ENCODE measurements at regions not wholly inside any gene's neighbourhood (a gene's known extent, or its start where the extent isn't known, plus 50 kb on each side); places are given as distances from the start of the nearest gene placed in this dataset.

- DNase-seq, result no peak
These were observed 78.6 kb downstream of the ZIC5 start for GRCh38 chr13:99892866-99893504.

GRCh38 chr13:99892196-99892613 is 79.4 kb downstream of the ZIC5 start:
- DNase-seq, result no peak

DNA sequence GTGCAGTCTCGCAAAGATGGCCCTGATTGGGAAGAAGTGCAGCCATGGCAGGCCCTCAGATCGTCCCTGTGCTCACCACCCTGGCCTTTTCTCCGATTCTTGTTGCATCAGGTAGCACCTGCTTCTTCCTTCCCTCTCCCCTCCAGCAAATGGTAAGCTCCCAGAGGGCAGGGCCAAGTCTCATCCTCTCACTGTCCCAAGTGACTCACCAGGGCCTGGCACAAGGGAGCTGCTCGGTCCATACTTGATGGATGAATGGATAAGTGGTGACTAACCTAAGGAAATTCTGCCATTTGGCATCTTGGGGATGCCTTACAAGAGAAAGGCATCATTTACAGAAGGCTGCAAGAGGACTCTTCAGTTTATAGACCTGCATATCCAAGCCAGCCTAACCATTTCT is 84.9 kb downstream of the ZIC5 start:
- DNase-seq, result no peak

DNA sequence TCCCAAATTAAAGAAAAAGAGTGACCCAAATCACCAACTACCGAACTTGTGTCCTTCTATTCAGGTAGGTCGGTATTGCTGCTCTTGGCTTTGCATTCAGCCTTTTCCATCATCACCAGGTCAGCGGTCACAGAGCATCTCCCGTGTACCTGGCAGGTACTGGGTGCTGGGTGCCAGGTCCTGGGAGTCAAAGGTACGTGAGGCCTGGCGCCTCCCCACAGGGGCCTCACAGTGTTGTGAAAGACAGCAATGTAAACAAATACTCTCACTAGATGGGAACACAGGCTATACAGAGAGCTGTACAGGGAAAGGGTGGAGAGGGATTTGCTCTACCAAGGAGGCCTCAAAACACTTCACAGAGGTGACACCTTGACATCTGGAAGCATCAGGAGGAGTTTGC is 86.7 kb downstream of the ZIC5 start:
- no peak for DNase-seq

DNA sequence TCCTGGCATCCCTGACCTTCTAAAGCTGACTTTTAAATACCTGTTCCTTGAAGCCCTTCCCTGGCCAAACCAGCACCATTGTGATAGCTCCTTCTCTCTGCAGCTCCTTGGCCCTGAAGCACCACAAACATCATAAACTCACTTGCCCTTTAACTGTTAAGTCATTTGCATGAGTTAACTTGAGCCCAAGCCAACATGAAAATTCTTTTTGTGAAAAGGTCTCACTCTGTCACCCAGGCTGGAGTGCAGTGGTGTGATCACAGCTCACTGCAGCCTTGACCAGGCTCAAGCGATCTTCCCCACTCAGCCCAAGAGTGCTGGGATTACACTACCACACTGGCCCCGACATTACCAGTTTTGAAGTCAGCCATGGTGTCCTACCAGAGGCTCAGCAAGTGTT is 87.8 kb downstream of the ZIC5 start:
- no peak for DNase-seq

GRCh38 chr13:99878921-99879610 is 92.5 kb downstream of the ZIC5 start:
- no peak for DNase-seq

DNA sequence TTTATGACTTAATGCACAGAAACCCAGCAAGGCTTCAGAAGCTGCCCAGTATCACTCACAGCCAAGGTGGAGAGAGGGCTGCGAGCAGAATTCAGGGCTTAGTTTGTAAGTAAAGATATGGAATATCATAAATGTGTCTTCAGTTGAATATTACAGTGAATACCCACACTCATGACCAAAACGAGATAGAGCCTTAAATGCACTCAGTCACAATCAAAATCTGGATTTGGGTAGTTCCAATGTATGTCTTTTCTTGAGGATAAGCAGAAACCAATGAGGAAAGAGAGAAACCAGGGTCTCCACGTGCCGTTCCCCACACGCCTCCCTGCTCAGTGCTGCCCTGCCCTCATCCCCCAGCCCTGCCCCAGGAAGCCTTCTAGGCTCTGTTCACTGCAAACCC is 94.9 kb downstream of the ZIC5 start:
- no peak for DNase-seq

GRCh38 chr13:99875391-99875790 is 96.2 kb downstream of the ZIC5 start:
- no peak for DNase-seq

DNA sequence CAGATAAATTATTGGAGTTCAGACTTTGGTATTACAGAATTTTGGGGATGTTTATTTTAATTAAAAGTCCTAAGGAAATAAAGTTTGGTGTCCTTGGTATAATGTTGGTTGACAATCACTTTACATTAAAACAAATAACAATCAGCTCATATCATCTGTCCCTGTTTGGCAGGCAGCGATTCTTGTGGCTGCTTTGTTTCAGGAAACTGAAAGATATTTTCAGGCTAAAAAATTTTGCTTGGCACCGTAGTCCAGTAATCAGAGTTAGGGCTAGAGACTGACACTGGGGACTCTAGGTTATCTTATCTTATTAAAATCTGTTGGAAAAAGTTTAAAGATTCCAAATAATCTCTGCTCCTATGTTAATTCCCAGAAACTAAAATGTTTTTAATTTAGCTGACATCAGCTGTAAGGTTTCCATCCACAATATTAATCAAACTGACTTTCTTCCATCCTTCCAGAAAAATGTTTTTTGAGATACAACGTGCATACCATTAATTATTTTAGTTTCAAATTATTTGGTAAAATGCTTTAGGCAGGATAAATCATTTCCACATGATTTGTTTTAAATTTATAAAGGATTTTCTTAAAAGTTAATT is 97.6 kb downstream of the ZIC5 start:
- no peak for DNase-seq

GRCh38 chr13:99873141-99873540 is 98.4 kb downstream of the ZIC5 start:
- DNase-seq, result no peak

GRCh38 chr13:99871249-99871898 is 100.2 kb downstream of the ZIC5 start:
- DNase-seq, result no peak

- DNase-seq, result no peak
These were observed 101.0 kb downstream of the ZIC5 start for GRCh38 chr13:99870541-99870940.

- DNase-seq, result no peak
These were observed 101.7 kb downstream of the ZIC5 start for GRCh38 chr13:99869830-99870229.

DNA sequence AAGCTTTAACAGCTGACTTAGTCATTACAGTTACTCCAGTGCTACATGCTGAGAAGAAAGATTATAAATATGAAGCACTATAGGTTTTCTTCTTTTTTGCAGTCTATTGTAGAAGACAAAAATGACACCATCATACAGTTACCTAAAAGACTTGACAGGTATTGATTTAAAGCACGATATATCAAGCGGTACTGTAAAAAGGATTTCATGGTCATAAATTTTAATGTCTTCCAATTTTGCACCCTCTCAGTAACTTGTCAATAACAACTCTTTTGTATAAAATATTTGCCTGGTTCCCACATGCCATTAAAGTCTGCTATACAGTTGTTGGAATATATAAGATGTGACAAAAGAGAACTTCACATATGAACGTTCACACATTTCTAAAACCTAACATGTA is 102.8 kb downstream of the ZIC5 start:
- no peak for DNase-seq

GRCh38 chr13:99867535-99868257 is 103.9 kb downstream of the ZIC5 start:
- DNase-seq, result no peak

GRCh38 chr13:99866781-99867180 is 104.8 kb downstream of the ZIC5 start:
- no peak for DNase-seq

GRCh38 chr13:99865420-99865930 is 106.1 kb downstream of the ZIC5 start:
- no peak for DNase-seq

GRCh38 chr13:99864627-99864990 is 107.0 kb downstream of the ZIC5 start:
- DNase-seq, result no peak

- no peak for DNase-seq
These were observed 107.6 kb downstream of the ZIC5 start for GRCh38 chr13:99863789-99864626.

- no peak for DNase-seq
These were observed 109.3 kb downstream of the ZIC5 start for GRCh38 chr13:99862244-99862643.

DNA sequence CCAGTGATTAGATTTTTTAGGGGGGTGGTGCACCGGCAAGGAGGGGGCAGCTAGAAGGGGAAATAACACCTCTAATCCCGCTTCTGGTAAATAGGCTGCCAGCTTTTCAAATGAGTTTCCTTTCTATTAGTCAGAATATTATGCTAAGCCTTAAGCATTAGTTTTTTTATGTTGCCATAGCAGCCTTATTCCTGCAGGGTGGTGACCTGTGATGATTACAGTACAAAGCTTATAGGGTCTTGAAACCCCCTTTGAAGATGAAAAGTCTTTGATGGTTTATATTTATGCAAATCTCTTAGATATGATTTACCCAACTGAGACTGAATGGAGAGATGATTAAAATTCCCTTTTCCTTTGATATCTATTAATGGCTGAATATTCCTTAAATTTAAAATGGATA is 109.8 kb downstream of the ZIC5 start:
- DNase-seq, result no peak

DNA sequence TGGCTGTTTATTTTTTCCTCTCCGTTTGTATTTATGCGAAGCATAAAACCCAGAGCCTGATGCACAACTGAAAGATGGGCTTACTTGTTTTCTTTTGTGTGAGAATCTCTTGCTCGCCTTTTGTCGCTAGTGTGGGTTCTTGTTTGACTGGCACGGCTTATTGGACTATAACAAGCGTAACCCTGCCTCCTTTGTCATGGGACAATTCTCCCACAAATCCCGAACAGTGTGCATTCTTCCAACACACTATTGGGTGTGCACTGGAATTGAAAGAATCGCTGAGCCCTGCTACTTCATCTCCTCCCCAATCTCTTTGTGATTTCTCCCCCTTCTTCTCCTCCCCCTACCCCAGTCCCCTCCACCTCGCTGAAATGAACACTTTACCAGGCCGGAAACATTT is 110.8 kb downstream of the ZIC5 start:
- no peak for DNase-seq
